HG02943 (cell line): ENCODE measurements at regions not wholly inside any gene's neighbourhood (a gene's known extent, or its start where the extent isn't known, plus 50 kb on each side); places are given as distances from the start of the nearest gene placed in this dataset.

Source experiments
- ATAC-seq: cut with Tn5 transposase; IDR thresholded peaks from one replicate; pipeline ENCODE4 v1.9.1; 2021; ENCODE audit warnings: mild to moderate bottlenecking, low read depth, moderate library complexity; ENCODE audit not compliant: unreplicated experiment

DNA sequence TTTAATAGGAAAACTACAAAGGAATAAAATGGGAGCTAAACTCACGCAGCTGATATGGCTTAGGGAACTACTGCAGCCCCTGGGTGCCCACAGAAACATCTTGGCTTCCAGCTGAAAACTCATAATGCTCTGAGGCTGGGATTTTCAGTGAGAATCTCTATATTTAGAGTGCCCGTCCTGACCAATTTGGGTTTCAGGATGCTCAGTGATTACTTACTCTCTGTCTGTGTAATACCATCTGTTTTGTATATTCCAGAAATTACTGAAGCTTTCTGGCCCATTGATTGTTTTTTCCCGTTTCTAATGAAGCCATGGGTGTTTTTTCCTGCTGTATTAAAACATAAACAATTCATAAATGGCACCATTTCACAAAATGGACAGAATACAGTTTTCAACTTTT is 50.6 kb upstream of the ZNF385D start:
- no peak for ATAC-seq

DNA sequence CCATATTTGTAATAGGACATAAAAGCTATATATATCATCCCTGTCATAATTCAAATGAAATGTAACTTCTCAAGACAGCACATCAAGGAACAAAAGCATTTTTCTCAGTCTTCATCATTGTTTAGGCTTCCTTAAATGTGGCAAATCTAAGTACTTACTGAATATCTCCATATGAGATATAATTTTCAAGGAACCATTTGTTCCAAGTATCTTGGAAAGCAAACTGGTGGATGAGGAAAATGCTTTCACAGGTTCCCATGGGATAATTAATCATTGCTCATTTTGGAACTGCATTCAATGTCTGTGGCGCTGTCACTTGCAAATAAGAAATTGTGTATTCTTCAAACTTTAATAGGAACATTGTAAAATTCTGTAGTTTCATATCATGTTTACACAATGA is 52.6 kb upstream of the ZNF385D start:
- ATAC-seq, result no peak

DNA sequence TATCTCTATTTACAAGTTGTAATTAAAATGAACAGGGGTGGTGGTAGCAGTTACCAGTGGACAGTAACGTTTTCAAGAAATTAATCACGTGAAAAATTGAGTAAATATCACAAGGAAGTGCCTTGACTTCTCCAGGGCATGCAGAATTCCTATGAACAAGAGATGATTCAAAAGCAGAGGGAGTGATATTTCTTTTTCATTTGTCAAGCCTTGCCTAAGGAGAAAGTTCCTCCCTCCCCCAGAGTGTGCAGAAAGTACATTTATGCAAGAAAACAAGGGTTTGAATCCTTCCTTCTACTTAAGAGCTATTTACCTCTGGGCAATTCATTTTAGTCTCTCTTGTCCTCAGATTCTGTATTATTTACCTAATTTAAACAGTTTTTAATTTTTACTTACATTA is 53.3 kb upstream of the ZNF385D start:
- ATAC-seq, result no peak

DNA sequence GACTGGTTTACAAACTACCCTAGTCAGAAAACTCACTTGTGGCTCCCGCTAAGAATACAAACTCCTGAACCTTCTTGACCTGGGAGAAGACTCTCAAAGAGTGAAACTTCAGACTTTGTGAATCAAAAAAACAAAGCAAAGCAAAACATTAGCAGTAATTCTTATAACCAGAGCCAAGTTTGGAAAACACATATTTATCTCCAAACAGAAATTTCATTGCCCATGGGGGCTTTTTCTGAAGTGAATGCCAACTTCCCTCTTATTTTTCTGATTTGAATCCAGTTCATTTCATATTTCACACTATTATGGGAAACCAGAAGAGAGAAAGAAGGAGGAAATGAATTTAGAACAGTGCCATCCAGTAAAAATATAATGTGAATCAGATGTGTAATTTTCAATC is 55.7 kb upstream of the ZNF385D start:
- ATAC-seq, result no peak

DNA sequence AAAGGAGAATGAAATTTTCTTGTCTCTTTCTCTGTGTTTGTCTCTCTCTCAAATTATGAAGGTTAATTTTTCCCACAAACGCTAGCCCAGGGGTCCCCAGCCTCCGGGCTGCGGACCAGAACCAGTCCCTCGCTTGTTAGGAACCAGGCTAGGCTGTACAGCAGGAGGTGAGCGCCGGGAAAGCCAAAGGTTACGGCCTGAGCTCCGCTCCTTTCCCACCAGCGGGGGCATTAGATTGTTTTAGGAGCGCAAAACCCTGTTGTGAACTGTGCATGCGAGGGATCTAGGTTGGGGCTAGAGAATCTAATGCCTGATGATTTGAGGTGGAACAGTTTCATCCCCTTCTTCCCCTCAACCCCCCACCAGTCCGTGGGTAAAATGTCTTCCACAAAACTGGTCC is 74.7 kb upstream of the ZNF385D start:
- ATAC-seq, result no peak

DNA sequence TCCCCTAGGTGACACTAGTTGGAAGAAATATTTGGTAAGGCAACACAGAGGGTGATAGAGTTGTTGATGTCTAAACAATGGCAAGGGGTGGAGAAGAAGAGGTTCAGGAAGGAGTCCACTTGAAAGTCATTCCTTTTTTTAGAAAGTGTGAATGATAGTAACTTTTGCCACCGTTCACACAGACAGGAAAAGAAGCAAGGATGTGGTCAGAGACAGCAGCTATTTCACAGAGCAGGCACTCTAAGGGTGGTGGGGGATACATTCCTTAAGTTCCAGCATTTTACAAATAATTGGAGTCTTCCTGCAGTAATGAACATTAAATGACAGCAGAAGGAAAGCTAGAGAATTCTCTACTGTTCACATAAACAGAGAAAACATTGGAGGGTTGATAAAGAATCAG is 75.4 kb upstream of the ZNF385D start:
- no peak for ATAC-seq

DNA sequence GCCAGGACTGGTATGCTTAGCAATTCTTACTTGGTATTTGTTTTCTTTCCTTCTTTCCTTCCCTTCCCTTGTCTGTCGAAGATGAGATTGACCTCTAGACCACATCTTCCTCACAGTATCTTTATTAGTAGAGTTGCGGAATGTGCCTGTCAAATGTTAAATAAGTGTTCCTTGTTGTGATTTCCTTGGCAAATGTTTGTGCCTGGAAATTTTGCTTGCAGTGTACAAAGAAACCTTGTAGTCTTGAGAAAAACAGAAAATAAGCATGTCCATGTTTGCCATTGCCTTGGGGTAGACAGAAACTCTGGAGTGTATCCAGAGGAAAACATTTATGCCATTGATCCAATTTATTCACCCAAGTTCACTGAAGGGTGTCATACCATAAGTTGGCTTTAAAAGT is 79.5 kb upstream of the ZNF385D start:
- ATAC-seq, result no peak

DNA sequence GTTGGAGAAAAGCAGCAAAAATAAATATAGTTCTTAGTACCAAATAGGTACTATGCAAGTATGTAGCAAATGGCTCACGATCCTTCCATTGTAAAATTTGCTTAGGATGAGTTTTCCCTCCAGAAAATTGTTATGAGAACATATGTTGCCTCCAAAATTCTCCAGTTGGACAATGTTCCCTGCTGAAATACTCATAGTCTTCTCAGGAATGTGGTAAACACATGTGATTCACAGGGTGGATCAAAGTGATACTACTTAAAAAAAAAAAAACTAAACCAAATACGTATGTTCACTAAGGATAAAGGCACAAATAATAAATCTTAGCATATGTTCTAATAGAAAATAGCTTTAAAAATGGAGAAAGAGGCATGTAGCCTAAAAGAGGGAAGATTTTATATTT is 84.3 kb upstream of the ZNF385D start:
- no peak for ATAC-seq

DNA sequence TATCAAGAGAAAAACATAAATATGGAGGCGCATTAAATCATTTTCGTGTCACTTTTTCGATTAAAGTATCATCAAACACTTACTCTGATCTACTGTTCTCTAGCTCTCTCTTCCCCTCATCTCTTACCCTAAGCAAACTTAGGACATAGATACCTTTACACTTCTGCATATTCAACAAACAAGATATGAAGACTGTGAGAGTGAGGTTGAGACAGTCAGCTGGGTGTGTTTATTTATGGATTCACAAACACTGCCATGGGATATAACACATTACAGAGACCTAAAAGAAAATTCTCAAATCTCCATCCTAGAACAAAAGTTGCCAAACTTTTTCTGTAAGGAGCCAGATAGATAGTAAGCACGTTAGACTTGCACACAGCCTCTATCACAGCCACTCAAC is 85.2 kb upstream of the ZNF385D start:
- ATAC-seq, result no peak

DNA sequence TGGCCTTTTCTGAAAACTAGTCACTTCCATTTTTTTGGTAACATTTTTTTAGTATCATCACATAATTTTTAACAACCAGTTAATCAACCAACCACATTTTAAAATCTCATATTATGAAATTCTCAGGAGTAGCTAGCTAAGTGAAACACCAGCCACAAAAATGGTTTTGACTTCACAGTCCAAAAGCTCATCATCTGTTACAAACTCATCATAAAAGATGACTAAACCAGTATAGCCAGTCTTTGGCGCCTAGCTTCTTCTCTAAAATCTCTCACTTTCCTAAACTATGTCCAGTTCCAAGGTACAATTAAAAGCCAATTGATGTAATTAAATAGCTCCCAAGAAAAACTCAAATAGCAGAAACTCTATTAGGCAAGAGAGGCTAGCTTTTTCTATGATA is 88.2 kb upstream of the ZNF385D start:
- no peak for ATAC-seq

DNA sequence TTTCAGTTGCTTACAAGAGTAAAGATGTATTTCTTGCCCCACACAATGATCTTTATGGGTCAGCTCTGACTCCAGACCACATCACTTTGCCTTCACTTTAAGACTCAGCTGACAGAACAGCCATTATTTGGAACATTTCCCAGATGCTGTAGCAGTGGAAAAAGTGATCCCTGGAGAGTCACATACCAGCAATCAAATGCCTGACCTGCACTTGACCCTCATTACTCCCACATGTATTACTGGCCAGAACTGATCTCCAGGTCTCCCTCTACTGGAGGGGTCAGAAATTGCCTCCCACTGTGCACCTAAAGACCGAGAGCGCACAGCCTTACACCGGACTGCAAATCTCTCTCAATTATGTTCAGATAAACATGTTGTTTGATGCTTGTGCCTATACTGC is 88.6 kb upstream of the ZNF385D start:
- no peak for ATAC-seq

DNA sequence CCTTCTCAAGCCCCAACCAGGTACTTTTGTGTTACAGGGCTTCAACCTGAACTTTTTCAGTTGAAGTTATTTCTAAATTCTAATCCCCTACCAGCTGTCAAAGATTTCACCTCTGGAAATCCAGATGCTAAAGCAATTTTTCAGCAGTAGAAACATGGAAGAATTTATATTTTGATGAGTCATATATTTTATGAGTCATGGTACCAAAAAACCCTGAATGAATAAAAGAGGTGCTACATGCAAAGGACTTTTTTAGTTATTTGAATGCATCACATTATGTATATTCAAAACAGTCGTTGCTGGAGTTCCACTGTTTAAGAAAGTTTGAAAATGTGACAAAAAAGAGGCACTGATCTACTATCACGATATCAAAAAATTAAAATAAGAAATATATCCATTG is 96.0 kb upstream of the ZNF385D start:
- ATAC-seq, result no peak

DNA sequence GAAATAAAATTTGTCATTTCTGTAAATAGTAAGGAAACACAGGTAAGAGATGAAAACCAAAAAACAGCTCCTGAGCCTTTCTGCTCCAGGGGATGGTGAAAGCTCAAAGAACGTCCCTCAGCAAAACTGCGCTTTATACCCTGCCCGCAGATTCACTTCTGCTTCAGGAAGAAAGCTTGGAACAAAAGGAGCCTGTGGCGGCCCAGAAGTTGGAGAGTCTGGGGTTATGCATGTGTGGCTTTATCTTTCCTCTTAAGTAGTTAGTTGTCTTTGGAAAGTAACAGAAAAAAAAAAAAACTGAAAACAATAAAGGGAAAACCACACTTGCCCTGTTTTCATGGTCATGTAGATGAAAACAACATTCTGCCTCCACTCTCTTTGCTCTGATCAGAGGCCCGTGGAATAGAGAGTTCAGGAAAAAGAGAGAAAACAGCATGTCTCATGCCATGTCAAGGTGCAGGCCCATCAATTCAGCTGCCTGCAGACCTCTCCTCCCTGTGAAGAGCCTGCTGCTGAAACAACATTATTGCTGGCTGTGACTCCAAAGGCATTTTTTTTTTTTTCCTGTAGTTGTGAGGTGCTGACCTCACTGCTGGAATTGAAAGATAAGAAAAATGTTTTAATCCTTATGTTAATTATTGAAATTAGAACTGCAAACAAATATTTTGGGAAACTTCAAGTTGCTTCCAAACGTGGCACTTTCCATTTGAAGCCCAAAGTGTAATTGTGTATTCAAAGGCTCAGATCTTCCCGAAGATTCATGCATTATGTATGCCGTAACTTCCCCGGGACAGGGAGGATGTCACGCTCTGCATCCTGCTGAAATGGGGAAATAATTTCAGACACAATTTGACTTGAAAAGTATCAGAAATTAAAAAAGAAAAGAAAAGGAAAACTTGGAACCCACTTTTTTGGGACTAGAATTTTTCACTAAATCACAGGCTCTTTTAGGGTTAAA is 108.4 kb upstream of the ZNF385D start:
- ATAC-seq, result no peak

DNA sequence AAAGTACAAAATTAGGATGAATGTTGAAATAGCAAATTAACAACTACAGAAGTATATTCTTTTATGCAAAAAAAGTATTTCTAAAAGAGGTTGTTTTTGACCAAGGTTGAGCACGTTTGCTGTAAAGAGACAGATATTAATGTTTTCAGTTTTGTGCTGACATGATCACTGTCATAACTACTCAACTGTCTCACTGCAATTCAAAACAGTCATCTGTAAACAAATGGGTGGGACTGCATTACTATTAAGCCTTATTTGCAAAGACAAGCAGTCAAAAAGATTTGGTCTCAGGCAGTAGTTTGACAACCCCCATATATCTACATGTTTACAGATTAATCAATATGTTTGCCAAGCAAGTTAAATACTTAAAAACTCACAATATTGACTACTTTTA is 109.1 kb upstream of the ZNF385D start:
- no peak for ATAC-seq

DNA sequence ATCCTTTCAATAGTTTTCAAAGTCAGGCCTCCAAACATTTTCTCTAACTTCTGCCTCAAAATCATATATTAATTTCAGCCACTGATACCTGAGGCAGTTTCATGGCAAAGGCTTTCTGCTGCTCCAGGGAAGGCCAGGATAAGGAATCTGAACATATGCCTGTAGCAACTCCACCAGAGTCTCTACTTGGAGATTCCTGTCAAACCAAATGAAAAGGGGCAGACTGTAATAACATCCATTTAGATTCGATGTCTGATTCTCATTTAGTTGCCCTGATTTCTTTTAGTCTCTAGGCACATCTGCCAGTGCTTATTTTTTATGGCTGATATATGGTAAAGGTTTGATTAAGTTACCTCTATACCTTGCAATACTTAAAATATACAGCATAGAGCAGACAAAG is 109.6 kb upstream of the ZNF385D start:
- no peak for ATAC-seq

DNA sequence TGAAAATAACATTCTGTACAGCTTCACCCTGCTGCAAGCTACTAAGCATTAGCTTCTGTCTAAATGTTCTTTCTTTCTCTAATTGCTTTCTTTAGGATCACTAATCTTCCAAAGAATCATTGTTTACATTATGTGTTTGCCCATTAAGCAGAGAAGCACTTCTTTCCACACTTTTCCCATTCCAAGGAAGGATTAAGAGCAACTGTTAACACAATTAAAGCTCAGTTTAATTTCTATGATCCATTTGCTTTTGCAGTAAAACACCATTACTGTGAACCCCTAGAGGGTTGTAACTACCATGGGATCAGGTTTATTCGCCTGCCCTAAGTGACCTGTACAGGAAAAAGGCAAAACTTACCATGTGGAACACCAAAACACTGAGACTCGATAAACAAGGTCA is 125.8 kb upstream of the ZNF385D start:
- ATAC-seq, result no peak

DNA sequence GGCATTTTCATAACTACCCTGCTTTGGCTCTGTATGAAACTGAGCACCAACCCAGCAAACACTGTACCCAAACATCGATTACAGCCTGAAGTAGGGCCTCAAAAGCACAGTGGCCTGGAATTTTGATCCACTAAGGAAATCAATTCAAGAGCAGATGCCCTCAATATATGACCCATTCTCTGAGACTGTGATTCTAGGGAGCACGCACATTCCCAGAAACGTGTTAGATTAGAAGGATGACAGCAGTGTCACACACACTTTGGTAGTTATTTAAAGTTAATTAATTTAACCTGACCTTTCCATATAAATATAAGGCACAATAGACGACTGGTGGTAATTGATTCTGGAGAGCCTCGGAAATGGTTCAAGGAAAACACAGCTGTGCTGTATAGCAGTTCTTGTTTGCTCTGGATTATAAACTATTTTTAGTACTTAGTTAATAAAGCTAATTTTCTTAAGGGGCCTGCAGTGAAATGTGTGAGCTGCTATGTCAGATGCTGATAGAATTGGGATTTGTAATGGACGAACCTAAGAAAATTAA is 126.3 kb upstream of the ZNF385D start:
- no peak for ATAC-seq

DNA sequence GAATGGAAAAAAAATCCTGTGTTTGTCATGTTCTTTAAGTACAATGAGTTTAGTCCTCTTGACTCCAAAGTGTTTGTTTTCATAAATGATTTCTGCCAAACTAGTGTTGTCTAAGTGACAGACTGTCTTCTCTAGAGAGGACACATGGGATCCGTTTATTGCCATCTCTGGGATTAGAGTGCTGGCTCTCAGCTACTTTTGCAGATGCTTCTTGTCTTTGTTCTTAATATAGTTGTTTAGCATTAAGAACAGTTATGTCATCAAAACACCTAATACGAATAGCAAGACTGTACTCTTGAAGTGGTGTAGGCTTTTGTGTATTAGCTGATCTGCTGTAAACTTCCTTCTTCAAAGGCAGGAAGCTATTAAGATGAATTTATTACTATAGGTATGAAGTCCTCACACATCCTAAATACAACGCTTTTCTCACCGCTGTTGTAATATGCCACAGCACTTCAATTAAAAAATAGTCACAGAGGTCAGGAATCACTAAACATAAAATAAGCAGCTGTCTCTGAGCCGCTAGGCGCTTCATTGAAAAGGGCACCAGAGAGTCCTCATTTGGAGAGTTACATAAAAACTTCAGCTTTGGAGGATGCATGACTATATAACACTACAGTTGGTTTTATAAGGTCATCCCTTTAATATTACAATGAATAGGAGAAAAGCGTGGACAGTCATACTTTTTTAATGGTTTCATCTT is 128.3 kb upstream of the ZNF385D start:
- ATAC-seq, result no peak

DNA sequence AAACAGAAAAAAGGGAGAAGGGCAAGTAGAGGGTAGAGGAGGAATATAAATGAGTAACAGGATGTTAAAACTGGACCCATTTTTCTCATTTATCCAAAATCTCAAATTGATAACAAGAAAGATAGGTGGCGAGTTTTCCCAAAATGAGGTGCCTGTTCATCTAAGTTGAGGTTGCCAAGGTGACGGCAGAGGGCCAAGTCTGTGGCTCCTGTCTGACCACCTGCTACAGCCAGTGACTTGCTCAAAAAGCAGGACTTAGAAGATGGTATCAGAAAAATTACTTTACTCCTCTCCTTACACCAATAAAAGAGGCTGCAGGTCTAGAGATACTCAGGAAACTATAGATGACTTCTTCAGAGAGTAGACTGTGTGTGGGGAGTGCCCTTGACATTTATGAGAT is 137.6 kb upstream of the ZNF385D start:
- ATAC-seq, result no peak

DNA sequence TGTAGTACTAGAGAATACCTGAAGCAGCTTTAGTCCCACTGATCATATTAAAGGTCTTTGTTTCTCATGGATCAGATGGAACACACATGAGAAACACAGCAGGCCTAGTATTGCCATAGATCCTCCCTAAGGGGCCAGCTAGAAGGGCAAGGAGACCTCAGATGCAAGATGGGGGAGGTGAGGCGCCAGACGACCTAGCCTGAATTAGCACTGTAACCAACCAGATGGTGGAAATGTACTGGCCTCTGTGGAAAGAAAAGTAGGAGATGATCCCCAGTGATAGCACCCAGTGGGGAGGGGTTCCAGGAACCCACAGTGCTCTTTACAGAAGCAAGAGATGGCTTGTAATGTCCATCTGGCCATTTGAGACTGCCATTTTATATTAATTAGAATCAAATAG is 138.2 kb upstream of the ZNF385D start:
- no peak for ATAC-seq

DNA sequence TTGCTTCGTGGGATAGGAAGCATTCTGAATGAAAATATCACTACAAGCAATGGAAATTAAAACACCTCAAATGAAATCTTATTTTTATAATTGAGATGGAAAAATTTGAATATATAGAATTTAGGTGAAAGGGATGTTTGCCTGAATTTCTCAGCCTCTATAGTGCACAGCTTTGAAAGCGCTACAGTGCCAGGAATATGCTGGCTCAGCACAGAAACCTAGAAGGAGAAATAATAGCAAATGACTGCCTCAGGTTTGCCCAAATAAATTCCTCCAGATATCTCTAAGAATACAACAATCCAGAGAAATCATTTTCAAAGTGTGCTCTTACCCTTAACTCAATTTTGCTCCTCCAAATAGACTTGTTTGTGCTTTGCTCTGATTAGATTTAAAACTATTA is 141.1 kb upstream of the ZNF385D start:
- ATAC-seq, result no peak

DNA sequence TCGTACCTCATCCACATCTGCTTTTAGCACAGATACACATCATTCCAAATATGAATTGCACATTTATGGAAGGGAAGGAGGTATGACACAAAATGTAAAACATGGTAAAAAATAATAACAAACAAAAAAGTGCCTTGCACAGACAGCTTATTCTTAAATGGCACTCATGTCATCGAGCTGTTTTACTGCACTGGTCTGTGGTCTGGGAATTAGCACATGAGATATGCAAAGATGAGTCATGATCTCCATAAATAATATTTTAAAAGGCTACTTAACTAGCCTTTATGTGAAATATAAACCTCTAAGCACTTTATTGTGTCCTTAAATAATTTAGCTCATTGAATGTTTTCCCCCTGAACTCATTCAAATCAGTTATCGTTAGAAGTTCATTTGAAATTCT is 142.2 kb upstream of the ZNF385D start:
- no peak for ATAC-seq
